Neural cell (in vitro differentiated cells): ENCODE measurements at regions not wholly inside any gene's neighbourhood (a gene's known extent, or its start where the extent isn't known, plus 50 kb on each side); places are given as distances from the start of the nearest gene placed in this dataset.

Experiments used
- H2AFZ ChIP-seq: fragments of 200-600, 300-800 bp; sonication (generic), shearing (Covaris generic); 2 replicates; pipeline ENCODE4 v1.6.0; 2014; ENCODE audit warnings: low read depth, mild to moderate bottlenecking, antibody characterized with exemption, low read length, moderate library complexity
- H3F3A ChIP-seq: fragments of 200-600 bp; shearing (Covaris generic); 2 replicates; pipeline ENCODE4 v1.6.1; 2016; ENCODE audit warnings: mild to moderate bottlenecking, moderate library complexity, mixed read lengths, antibody characterized with exemption, low read length; ENCODE audit not compliant: insufficient read depth, poor library complexity, severe bottlenecking
- H3K27ac ChIP-seq: fragments of 200-600, 300-800 bp; sonication (generic), shearing (Covaris generic); 2 replicates; pipeline ENCODE4 v1.5.1; 2014; ENCODE audit warnings: mild to moderate bottlenecking, low read length, moderate library complexity
- H3K27me3 ChIP-seq: fragments of 300-800, 200-600 bp; sonication (generic), shearing (Covaris generic); 2 replicates; pipeline ENCODE4 v1.6.0; 2014; ENCODE audit warnings: mild to moderate bottlenecking, low read depth, low read length, moderate library complexity; ENCODE audit not compliant: insufficient read depth
- H3K36me3 ChIP-seq: fragments of 300-800, 200-600 bp; sonication (generic), shearing (Covaris generic); 2 replicates; pipeline ENCODE4 v1.5.1; 2014; ENCODE audit warnings: mild to moderate bottlenecking, antibody characterized with exemption, low read length, moderate library complexity; ENCODE audit not compliant: insufficient read depth
- H3K4me2 ChIP-seq: fragments of 300-800, 200-600 bp; sonication (generic), shearing (Covaris generic); 2 replicates; pipeline ENCODE4 v1.6.0; 2014; ENCODE audit warnings: mild to moderate bottlenecking, low read length
- H3K4me3 ChIP-seq: fragments of 300-800, 200-600 bp; sonication (generic), shearing (Covaris generic); 2 replicates; pipeline ENCODE4 v1.5.1; 2014; ENCODE audit warnings: mild to moderate bottlenecking, low read length, moderate library complexity
- H3K79me2 ChIP-seq: fragments of 200-600 bp; shearing (Covaris generic); replicated peaks from 2 replicates; pipeline ENCODE4 v1.6.0; 2014; ENCODE audit warnings: mild to moderate bottlenecking, low read length, moderate library complexity; ENCODE audit not compliant: insufficient read depth
- H3K9ac ChIP-seq: fragments of 300-800, 200-600 bp; sonication (generic), shearing (Covaris generic); 2 replicates; pipeline ENCODE4 v1.6.1; 2016; ENCODE audit warnings: mild to moderate bottlenecking, low read length, mixed read lengths
- H3K9me2 ChIP-seq: fragments of 200-600 bp; shearing (Covaris generic); 2 replicates; pipeline ENCODE4 v1.6.1; 2016; ENCODE audit warnings: mild to moderate bottlenecking, low read length, mixed read lengths; ENCODE audit not compliant: insufficient read depth
- H3K9me3 ChIP-seq: fragments of 200-600, 300-800 bp; sonication (generic), shearing (Covaris generic); 2 replicates; pipeline ENCODE4 v1.6.1; 2016; ENCODE audit warnings: mild to moderate bottlenecking, mixed run types, low read length, moderate library complexity, mixed read lengths
- H4K20me1 ChIP-seq: fragments of 200-600 bp; shearing (Covaris generic); 2 replicates; pipeline ENCODE4 v1.6.1; 2016; ENCODE audit warnings: mild to moderate bottlenecking, mixed run types; ENCODE audit not compliant: insufficient read depth
- CTCF ChIP-seq: fragments of 450-650 bp; IDR thresholded peaks from 2 replicates; pipeline ENCODE4 v1.5.1; 2014; ENCODE audit warnings: antibody characterized with exemption, mild to moderate bottlenecking, moderate library complexity; ENCODE audit not compliant: poor library complexity, severe bottlenecking
- EP300 ChIP-seq: fragments of 450-650 bp; conservative IDR thresholded peaks from 2 replicates; pipeline ENCODE4 v1.6.1; 2014; ENCODE audit warnings: antibody characterized with exemption, mild to moderate bottlenecking, moderate library complexity; ENCODE audit not compliant: poor library complexity, severe bottlenecking
- EZH2 ChIP-seq: fragments of 200-600, 300-800 bp; shearing (Covaris generic), sonication (generic); IDR thresholded peaks from 2 replicates; pipeline ENCODE4 v1.6.1; 2014; ENCODE audit warnings: antibody characterized with exemption, low read length, borderline replicate concordance, mild to moderate bottlenecking; ENCODE audit not compliant: insufficient read depth, poor library complexity, severe bottlenecking
- MXI1 ChIP-seq: fragments of 450-650 bp; conservative IDR thresholded peaks from 2 replicates; pipeline ENCODE4 v1.6.1; 2014; ENCODE audit warnings: antibody characterized with exemption, mild to moderate bottlenecking; ENCODE audit not compliant: poor library complexity, severe bottlenecking
- POLR2AphosphoS5 ChIP-seq: IDR thresholded peaks from 2 replicates; pipeline ENCODE4 v1.6.1; 2012
- RAD21 ChIP-seq: fragments of 450-650 bp; conservative IDR thresholded peaks from 2 replicates; pipeline ENCODE4 v1.6.1; 2014; ENCODE audit warnings: antibody characterized with exemption, mild to moderate bottlenecking, moderate library complexity
- SMC3 ChIP-seq: fragments of 450-650 bp; conservative IDR thresholded peaks from 2 replicates; pipeline ENCODE4 v1.6.1; 2014; ENCODE audit warnings: antibody characterized with exemption, mild to moderate bottlenecking, moderate library complexity; ENCODE audit not compliant: poor library complexity
- TAF1 ChIP-seq: IDR thresholded peaks from 2 replicates; pipeline ENCODE4 v1.6.1; 2012; ENCODE audit warnings: low read depth
- TF ChIP-seq, protein P1 (sequence below): IDR thresholded peaks from 2 replicates; pipeline ENCODE4 v1.6.1; 2012; ENCODE audit warnings: borderline replicate concordance

GRCh38 chr4:43275779-43276178, 383.3 kb downstream of the GRXCR1 start:
- H3F3A ChIP-seq = no peaks in the 10 kb centered on the region
- H3K9me3 ChIP-seq = no peaks in the 10 kb centered on the region
- no peaks in the 10 kb centered on the region for H4K20me1 ChIP-seq
- no peak overlapping the region for H3K9ac ChIP-seq
- no peak overlapping the region for H2AFZ ChIP-seq
- no peaks in the 10 kb centered on the region for H3K9me2 ChIP-seq
- no peak overlapping the region for H3K4me2 ChIP-seq
- H3K4me3 ChIP-seq = no peak overlapping the region
- no peaks in the 10 kb centered on the region for H3K27me3 ChIP-seq
- H3K27ac ChIP-seq = no peak overlapping the region
- no peaks in the 10 kb centered on the region for H3K79me2 ChIP-seq
- H3K36me3 ChIP-seq = no peaks in the 10 kb centered on the region
- TF ChIP-seq CTCF = no peak
- no peak for TF ChIP-seq EP300
- no peak for TF ChIP-seq EZH2
- TF ChIP-seq POLR2AphosphoS5 = no peak
- TF ChIP-seq TAF1 = no peak
- TF ChIP-seq MXI1 = no peak
- TF ChIP-seq SMC3 = no peak
- TF ChIP-seq RAD21 = no peak
- TF ChIP-seq, protein P1, sequence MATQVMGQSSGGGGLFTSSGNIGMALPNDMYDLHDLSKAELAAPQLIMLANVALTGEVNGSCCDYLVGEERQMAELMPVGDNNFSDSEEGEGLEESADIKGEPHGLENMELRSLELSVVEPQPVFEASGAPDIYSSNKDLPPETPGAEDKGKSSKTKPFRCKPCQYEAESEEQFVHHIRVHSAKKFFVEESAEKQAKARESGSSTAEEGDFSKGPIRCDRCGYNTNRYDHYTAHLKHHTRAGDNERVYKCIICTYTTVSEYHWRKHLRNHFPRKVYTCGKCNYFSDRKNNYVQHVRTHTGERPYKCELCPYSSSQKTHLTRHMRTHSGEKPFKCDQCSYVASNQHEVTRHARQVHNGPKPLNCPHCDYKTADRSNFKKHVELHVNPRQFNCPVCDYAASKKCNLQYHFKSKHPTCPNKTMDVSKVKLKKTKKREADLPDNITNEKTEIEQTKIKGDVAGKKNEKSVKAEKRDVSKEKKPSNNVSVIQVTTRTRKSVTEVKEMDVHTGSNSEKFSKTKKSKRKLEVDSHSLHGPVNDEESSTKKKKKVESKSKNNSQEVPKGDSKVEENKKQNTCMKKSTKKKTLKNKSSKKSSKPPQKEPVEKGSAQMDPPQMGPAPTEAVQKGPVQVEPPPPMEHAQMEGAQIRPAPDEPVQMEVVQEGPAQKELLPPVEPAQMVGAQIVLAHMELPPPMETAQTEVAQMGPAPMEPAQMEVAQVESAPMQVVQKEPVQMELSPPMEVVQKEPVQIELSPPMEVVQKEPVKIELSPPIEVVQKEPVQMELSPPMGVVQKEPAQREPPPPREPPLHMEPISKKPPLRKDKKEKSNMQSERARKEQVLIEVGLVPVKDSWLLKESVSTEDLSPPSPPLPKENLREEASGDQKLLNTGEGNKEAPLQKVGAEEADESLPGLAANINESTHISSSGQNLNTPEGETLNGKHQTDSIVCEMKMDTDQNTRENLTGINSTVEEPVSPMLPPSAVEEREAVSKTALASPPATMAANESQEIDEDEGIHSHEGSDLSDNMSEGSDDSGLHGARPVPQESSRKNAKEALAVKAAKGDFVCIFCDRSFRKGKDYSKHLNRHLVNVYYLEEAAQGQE = no peak

- H3K36me3 ChIP-seq = no peaks in the 10 kb centered on the region
- H3K4me3 ChIP-seq = no peak overlapping the region
- no peaks in the 10 kb centered on the region for H3K9me3 ChIP-seq
- H3K27me3 ChIP-seq = no peaks in the 10 kb centered on the region
- H3K9ac ChIP-seq = no peak overlapping the region
- H3K79me2 ChIP-seq = no peaks in the 10 kb centered on the region
- no peak overlapping the region for H2AFZ ChIP-seq
- no peaks in the 10 kb centered on the region for H3K9me2 ChIP-seq
- H3K4me2 ChIP-seq = no peak overlapping the region
- no peaks in the 10 kb centered on the region for H4K20me1 ChIP-seq
- no peak overlapping the region for H3K27ac ChIP-seq
- H3F3A ChIP-seq = no peaks in the 10 kb centered on the region
- no peak for TF ChIP-seq RAD21
- no peak for TF ChIP-seq POLR2AphosphoS5
- TF ChIP-seq TAF1 = no peak
- no peak for TF ChIP-seq EP300
- no peak for TF ChIP-seq MXI1
- TF ChIP-seq, protein P1 = no peak
- no peak for TF ChIP-seq SMC3
- no peak for TF ChIP-seq EZH2
- TF ChIP-seq CTCF = no peak
Measured at GRCh38 chr4:43276321-43276720, 383.8 kb downstream of the GRXCR1 start.
